ENCODE measurements at regions not wholly inside any gene's neighbourhood (a gene's known extent, or its start where the extent isn't known, plus 50 kb on each side); places are given as distances from the start of the nearest gene placed in this dataset.
"Not testable (repeated sequence)": the region's sequence is repeated elsewhere in the genome, so short reads cannot be mapped to it uniquely, and the experiment has no call there.

DNA sequence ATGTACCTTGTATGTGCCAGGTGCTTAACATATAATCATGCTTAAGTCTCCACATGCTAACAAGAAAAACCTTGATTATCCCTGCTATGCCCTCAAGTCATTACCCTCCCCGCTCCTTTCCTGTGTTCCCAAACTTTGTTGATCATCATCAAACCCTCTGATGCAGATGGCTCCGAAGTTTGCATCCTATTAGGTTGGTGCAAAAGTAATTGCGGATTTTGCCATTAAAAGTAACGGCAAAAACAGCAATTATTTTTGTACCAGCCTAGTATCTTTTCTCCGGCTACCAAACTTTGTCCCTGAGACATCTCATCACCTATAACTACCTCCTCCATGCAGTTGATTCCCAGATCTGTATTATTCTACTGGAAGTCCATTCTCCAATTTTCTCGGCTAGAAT is 142.6 kb downstream of the OTOP1 start:
- not testable (repeated sequence) for H3K27ac ChIP-seq

DNA sequence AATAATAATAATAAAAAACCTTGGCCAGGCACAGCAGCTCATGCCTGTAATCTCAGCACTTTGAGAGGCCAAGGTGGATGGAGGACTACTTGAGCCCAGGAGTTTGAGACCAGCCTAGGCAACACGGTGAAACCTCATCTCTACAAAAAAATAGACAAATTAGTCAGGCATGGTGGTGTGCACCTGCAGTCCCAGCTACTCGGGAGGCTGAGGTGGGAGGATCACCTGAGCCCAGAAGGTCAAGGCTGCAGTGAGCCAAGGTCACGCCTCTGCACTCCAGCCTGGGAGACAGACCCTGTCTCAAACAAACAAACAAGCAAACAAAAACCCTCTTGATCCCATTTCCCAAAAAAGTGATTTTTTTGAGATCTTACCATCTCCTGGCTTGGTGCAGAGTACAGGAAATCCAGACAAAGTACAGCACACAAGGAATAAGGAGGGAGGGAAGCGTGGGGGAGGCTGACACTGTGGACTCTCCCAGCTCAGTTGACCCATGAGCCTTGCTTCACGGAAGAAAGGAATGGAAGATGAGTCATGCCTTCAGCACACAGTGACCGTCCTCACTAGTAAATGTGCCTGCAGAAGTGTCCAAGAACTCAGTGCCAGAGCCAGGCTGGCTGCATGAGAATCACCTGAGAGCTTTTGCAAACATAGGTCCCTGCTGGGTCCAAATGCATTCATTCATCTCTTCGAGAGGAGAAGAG is 136.9 kb downstream of the OTOP1 start:
- H3K27ac ChIP-seq = not testable (repeated sequence)

GRCh38 chr4:4090720-4091119 is 136.0 kb downstream of the OTOP1 start:
- peak; percentile 23 for TF ChIP-seq CTCF (conservative IDR thresholded peaks at IDR 0.05)

GRCh38 chr4:4092159-4092558 is 134.6 kb downstream of the OTOP1 start:
- not testable (repeated sequence) for H3K27ac ChIP-seq

More at GRCh38 chr4:4090720-4091119, 136.0 kb downstream of the OTOP1 start:
- not testable (repeated sequence) for H3K27ac ChIP-seq

DNA sequence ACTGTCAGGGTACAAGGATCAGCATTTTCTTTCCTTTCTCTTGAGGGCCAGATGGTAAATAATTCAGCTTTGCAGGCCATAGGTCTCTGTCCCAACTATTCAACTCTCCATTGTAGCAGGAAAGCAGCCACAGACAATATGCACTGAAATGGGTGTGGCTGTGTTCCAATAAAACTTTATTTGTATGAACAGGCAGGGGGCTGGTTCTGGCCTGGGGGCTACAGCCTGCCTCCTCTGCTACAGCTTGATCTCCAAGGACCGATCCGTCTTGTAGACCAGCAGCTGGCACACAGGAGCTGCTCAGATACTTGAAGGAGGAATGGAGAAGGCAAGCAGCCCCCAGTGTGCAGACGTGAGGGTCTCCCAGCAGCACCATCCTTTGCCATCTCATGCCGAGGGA is 127.1 kb downstream of the OTOP1 start:
- H3K27ac ChIP-seq = not testable (repeated sequence)

DNA sequence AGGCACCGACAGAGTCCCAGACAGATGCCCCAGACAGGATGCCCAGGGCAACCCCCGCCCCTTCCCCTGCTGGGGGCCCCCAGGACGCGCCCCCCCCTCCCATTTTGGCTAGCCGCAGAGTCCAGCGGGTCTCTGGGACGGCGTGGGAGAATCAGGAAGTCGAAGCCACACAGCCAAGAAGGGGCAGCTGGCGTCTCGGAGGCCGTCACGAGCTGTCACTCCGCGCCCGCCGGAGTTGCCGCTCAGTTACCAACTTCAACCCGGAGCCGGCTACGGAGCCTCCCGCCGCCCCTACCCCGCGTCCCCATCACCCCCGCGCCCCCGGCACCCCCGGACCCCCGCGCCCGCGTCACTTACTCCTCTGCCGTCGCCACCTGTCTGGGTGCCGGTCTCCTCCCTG is 119.8 kb downstream of the OTOP1 start:
- not testable (repeated sequence) for H3K27ac ChIP-seq

- peak; percentile 68 for TF ChIP-seq CTCF (conservative IDR thresholded peaks at IDR 0.05)
- H3K27ac ChIP-seq = not testable (repeated sequence)
Measured at GRCh38 chr4:4107411-4108107, 119.2 kb downstream of the OTOP1 start.

DNA sequence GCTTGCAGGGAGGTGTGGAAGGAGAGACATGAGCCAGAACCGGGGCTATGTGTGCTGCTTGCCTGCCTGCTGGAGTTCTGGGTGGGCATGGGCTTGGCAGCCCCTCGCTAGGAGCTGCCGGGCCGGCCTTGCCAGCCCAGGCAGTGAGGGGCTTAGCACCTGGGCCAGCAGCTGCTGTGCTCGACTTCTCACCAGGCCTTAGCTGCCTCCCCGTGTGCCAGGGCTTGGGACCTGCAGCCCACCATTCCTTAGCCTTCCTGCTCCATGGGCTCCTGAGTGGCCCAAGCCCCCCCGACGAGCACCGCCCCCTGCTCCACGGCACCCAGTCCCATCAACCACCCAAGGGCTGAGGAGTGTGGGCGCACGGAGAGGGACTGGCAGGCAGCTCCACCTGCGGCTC is 111.3 kb downstream of the OTOP1 start:
- not testable (repeated sequence) for H3K27ac ChIP-seq

DNA sequence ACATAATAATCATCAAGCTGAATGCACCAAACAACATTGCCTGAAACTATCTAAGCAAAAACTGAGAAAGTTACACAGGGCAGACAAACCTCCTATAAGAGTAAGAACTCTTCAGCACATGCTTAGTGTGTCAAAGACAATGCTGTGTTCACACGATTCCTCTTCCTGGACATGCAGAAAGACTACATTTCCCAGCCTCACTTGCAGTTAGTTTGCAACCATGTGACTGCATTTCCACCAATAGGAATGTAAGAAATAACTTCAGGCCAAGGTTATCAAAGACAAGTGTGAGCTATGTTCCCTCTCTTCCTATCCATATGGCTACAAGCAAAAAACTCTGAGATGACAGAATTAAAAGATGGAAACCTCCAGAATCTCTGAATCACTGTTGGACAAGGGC is 109.8 kb downstream of the OTOP1 start:
- not testable (repeated sequence) for H3K27ac ChIP-seq

DNA sequence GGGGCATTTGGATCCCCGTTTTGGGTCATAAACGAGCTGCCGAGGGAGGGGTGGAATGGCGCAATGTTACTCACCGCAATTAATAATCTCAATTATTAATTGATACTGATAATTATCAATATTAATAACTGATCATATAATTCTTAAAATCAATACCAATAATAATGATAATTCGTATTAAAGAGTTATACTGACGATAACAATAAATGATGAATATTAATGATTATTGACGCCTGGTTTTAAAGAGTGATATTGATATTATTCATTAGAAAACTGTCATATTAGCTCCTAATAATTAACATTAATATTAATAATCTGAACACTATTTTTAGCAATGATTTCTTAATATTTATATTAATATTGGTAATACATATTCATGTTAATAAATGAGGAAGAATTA is 92.4 kb downstream of the OTOP1 start:
- H3K27ac ChIP-seq = not testable (repeated sequence)

- H3K27ac ChIP-seq = not testable (repeated sequence)
Measured at GRCh38 chr4:4136621-4137020, 90.1 kb downstream of the OTOP1 start.
